Activated T-helper 1 cell treated with anti-CD3 and anti-CD28 coated beads, Interleukin-12 subunit alpha, Interleukin-12 subunit beta, Interleukin-2, Interleukin-4 antibody, amounts not matched to agents 30 ng/mL and 10 ng/mL and 1 ng/mL, durations not matched to agents 14 hours and 24 hours and 36 hours (primary cell): ENCODE measurements at regions not wholly inside any gene's neighbourhood (a gene's known extent, or its start where the extent isn't known, plus 50 kb on each side); places are given as distances from the start of the nearest gene placed in this dataset.
"Not testable (repeated sequence)": the region's sequence is repeated elsewhere in the genome, so short reads cannot be mapped to it uniquely, and the experiment has no call there.

Experiments
- DNase-seq: peaks from one replicate; pipeline ENCODE4 v3.0.0; 2021; ENCODE audit warnings: low spot score
- H3K27ac Mint-ChIP-seq: one replicate; pipeline ENCODE4 v1.8.0; 2021; ENCODE audit warnings: mild to moderate bottlenecking, mixed read lengths
- H3K27me3 Mint-ChIP-seq: one replicate; pipeline ENCODE4 v1.8.0; 2022; ENCODE audit warnings: mild to moderate bottlenecking, moderate library complexity, mixed read lengths; ENCODE audit not compliant: insufficient read depth
- H3K36me3 Mint-ChIP-seq: one replicate; pipeline ENCODE4 v1.8.0; 2021; ENCODE audit warnings: low read depth, mixed read lengths
- H3K4me1 Mint-ChIP-seq: one replicate; pipeline ENCODE4 v1.8.0; 2021; ENCODE audit warnings: low read depth, mixed read lengths
- H3K4me3 Mint-ChIP-seq: one replicate; pipeline ENCODE4 v1.8.0; 2021; ENCODE audit warnings: mild to moderate bottlenecking, moderate library complexity, mixed read lengths
- H3K9me3 Mint-ChIP-seq: one replicate; pipeline ENCODE4 v1.8.0; 2021; ENCODE audit warnings: mixed read lengths
- intact Hi-C: fragments of 100-400 bp; cut with micrococcal nuclease; formaldehyde crosslinking; loops from one replicate; pipeline ENCODE4 v1.15.1; 2024

GRCh38 chr10:65778753-65779152 lies 1147.1 kb upstream of the LRRTM3 start:
- no peaks in the 10 kb centered on the region for H3K4me1 Mint-ChIP-seq
- intact Hi-C loops, result no loop called here
- no peaks in the 10 kb centered on the region for H3K9me3 Mint-ChIP-seq
- H3K27ac Mint-ChIP-seq, result no peak overlapping the region
- DNase-seq, result no peak
- no peaks in the 10 kb centered on the region for H3K36me3 Mint-ChIP-seq
- H3K4me3 Mint-ChIP-seq, result no peak overlapping the region
- H3K27me3 Mint-ChIP-seq, result no peaks in the 10 kb centered on the region

GRCh38 chr10:65779985-65780384 lies 1145.9 kb upstream of the LRRTM3 start:
- Mint-ChIP-seq H3K27ac (no peak overlapping the region), H3K9me3 (no peaks in the 10 kb centered on the region), H3K4me1 (no peaks in the 10 kb centered on the region), H3K4me3 (no peak overlapping the region), H3K27me3 (no peaks in the 10 kb centered on the region), H3K36me3 (no peaks in the 10 kb centered on the region)
- DNase-seq, result no peak
- intact Hi-C loops, result no loop called here

GRCh38 chr10:65786279-65786678 lies 1139.6 kb upstream of the LRRTM3 start:
- Mint-ChIP-seq H3K9me3 (no peaks in the 10 kb centered on the region), H3K4me3 (no peak overlapping the region), H3K4me1 (no peaks in the 10 kb centered on the region), H3K27me3 (no peaks in the 10 kb centered on the region), H3K36me3 (no peaks in the 10 kb centered on the region), H3K27ac (no peak overlapping the region)
- no peak for DNase-seq
- intact Hi-C loops, result no loop called here

GRCh38 chr10:65787571-65787970 lies 1138.3 kb upstream of the LRRTM3 start:
- H3K4me1 Mint-ChIP-seq, result no peaks in the 10 kb centered on the region
- H3K27ac Mint-ChIP-seq, result no peak overlapping the region
- H3K4me3 Mint-ChIP-seq, result no peak overlapping the region

GRCh38 chr10:65788271-65788670 lies 1137.6 kb upstream of the LRRTM3 start:
- H3K4me1 Mint-ChIP-seq, result no peaks in the 10 kb centered on the region
- H3K4me3 Mint-ChIP-seq, result no peak overlapping the region
- no peak for DNase-seq
- H3K27me3 Mint-ChIP-seq, result no peaks in the 10 kb centered on the region
- intact Hi-C loops, result no loop called here
- H3K27ac Mint-ChIP-seq, result no peak overlapping the region
- no peaks in the 10 kb centered on the region for H3K9me3 Mint-ChIP-seq
- no peaks in the 10 kb centered on the region for H3K36me3 Mint-ChIP-seq

More at GRCh38 chr10:65787571-65787970, 1138.3 kb upstream of the LRRTM3 start:
- Mint-ChIP-seq H3K27me3 (no peaks in the 10 kb centered on the region), H3K9me3 (no peaks in the 10 kb centered on the region), H3K36me3 (no peaks in the 10 kb centered on the region)
- DNase-seq, result no peak
- intact Hi-C loops, result no loop called here

GRCh38 chr10:65791979-65792378 lies 1133.9 kb upstream of the LRRTM3 start:
- intact Hi-C loops, result no loop called here
- Mint-ChIP-seq H3K27me3 (no peaks in the 10 kb centered on the region), H3K4me1 (no peaks in the 10 kb centered on the region), H3K9me3 (no peaks in the 10 kb centered on the region), H3K27ac (no peak overlapping the region), H3K4me3 (no peak overlapping the region), H3K36me3 (no peaks in the 10 kb centered on the region)
- no peak for DNase-seq

GRCh38 chr10:65793738-65794425 lies 1132.0 kb upstream of the LRRTM3 start:
- Mint-ChIP-seq H3K9me3 (no peaks in the 10 kb centered on the region), H3K36me3 (no peaks in the 10 kb centered on the region), H3K27me3 (no peaks in the 10 kb centered on the region), H3K4me3 (no peak overlapping the region), H3K4me1 (no peaks in the 10 kb centered on the region), H3K27ac (no peak overlapping the region)
- DNase-seq, result no peak
- intact Hi-C loops, result no loop called here

- DNase-seq, H3K27me3 Mint-ChIP-seq, H3K27ac Mint-ChIP-seq, H3K4me1 Mint-ChIP-seq, H3K36me3 Mint-ChIP-seq, H3K9me3 Mint-ChIP-seq, H3K4me3 Mint-ChIP-seq, intact Hi-C loops: not testable (repeated sequence)
Measured at GRCh38 chr10:65794861-65795260, 1131.0 kb upstream of the LRRTM3 start.

GRCh38 chr10:65796472-65796871 lies 1129.4 kb upstream of the LRRTM3 start:
- Mint-ChIP-seq H3K4me3 (no peak overlapping the region), H3K27me3 (no peaks in the 10 kb centered on the region), H3K9me3 (peaks cover 5% of the 10 kb centered on the region), H3K36me3 (no peaks in the 10 kb centered on the region), H3K4me1 (no peaks in the 10 kb centered on the region), H3K27ac (no peak overlapping the region)
- intact Hi-C loops, result no loop called here
- no peak for DNase-seq

GRCh38 chr10:65798133-65798532 lies 1127.7 kb upstream of the LRRTM3 start:
- Mint-ChIP-seq H3K27ac (no peak overlapping the region), H3K27me3 (no peaks in the 10 kb centered on the region), H3K4me1 (no peaks in the 10 kb centered on the region), H3K4me3 (no peak overlapping the region), H3K9me3 (peaks cover 5% of the 10 kb centered on the region), H3K36me3 (no peaks in the 10 kb centered on the region)
- intact Hi-C loops, result no loop called here
- no peak for DNase-seq

GRCh38 chr10:65802391-65802790 lies 1123.4 kb upstream of the LRRTM3 start:
- Mint-ChIP-seq H3K4me1 (no peaks in the 10 kb centered on the region), H3K27ac (no peak overlapping the region), H3K9me3 (peaks cover 5% of the 10 kb centered on the region), H3K4me3 (no peak overlapping the region), H3K36me3 (no peaks in the 10 kb centered on the region), H3K27me3 (no peaks in the 10 kb centered on the region)
- intact Hi-C loops, result no loop called here
- DNase-seq, result no peak

- Mint-ChIP-seq H3K27ac (no peak overlapping the region), H3K27me3 (no peaks in the 10 kb centered on the region), H3K4me3 (no peak overlapping the region), H3K9me3 (no peaks in the 10 kb centered on the region), H3K4me1 (no peaks in the 10 kb centered on the region), H3K36me3 (no peaks in the 10 kb centered on the region)
- intact Hi-C loops, result no loop called here
- DNase-seq, result no peak
Measured at GRCh38 chr10:65805511-65805910, 1120.3 kb upstream of the LRRTM3 start.

- H3K36me3 Mint-ChIP-seq, result no peaks in the 10 kb centered on the region
- no peaks in the 10 kb centered on the region for H3K4me1 Mint-ChIP-seq
- no peak for DNase-seq
- H3K9me3 Mint-ChIP-seq, result no peaks in the 10 kb centered on the region
- H3K4me3 Mint-ChIP-seq, result no peak overlapping the region
- H3K27ac Mint-ChIP-seq, result no peak overlapping the region
- no peaks in the 10 kb centered on the region for H3K27me3 Mint-ChIP-seq
- intact Hi-C loops, result no loop called here
Measured at GRCh38 chr10:65805993-65806392, 1119.8 kb upstream of the LRRTM3 start.

GRCh38 chr10:65808687-65809333 lies 1117.0 kb upstream of the LRRTM3 start:
- H3K27ac Mint-ChIP-seq, result no peak overlapping the region
- H3K4me3 Mint-ChIP-seq, result no peak overlapping the region
- no peak for DNase-seq
- no peaks in the 10 kb centered on the region for H3K27me3 Mint-ChIP-seq
- H3K4me1 Mint-ChIP-seq, result no peaks in the 10 kb centered on the region
- H3K9me3 Mint-ChIP-seq, result no peaks in the 10 kb centered on the region
- intact Hi-C loops, result no loop called here
- no peaks in the 10 kb centered on the region for H3K36me3 Mint-ChIP-seq
